ENCODE measurements at regions not wholly inside any gene's neighbourhood (a gene's known extent, or its start where the extent isn't known, plus 50 kb on each side); places are given as distances from the start of the nearest gene placed in this dataset.
"Not testable (repeated sequence)": the region's sequence is repeated elsewhere in the genome, so short reads cannot be mapped to it uniquely, and the experiment has no call there.

GRCh38 chr5:124831687-124832240, 85.3 kb upstream of the ZNF608 start:
- CTCF ChIA-PET, result interaction anchor here in 1 of 2 donors (0.7 kb wide), 2 partner anchors 13 to 17 kb away, joined by 3 read pairs; no protein-coding TSS in a partner anchor
- no peaks in the 10 kb centered on the region for H3K27me3 ChIP-seq (replicated peaks in 1 of 2; ENCODE audit: control insufficient read depth in 2 of 2, extremely low read depth in 1 of 2, insufficient read depth in 2 of 2, low read length in 1 of 2)
- no peak overlapping the region for H3K4me3 ChIP-seq (ENCODE audit: control insufficient read depth in 1 of 2, extremely low read depth in 1 of 2, low read length in 1 of 2)
- Mint-ChIP-seq H3K9me3 (peaks cover 0 to 9% (median 2%) of the 10 kb centered on the region in 3 donors), H3K4me1 (no peaks in the 10 kb centered on the region), H3K27ac (no peak overlapping the region), H3K36me3 (no peaks in the 10 kb centered on the region), H3K4me3 (no peak overlapping the region), H3K27me3 (peaks cover 0 to 9% of the 10 kb centered on the region in 2 donors)
- no peak for DNase-seq
- ATAC-seq (replicated peaks in 1 of 4), result no peak
- no peaks in the 10 kb centered on the region for H3K4me1 ChIP-seq (ENCODE audit: control insufficient read depth in 1 of 2, extremely low read depth in 1 of 2, insufficient read depth in 2 of 2, low read length in 2 of 2)
- H3K36me3 ChIP-seq (ENCODE audit: control insufficient read depth in 2 of 2, extremely low read depth in 1 of 2, insufficient read depth in 1 of 2, low read length in 1 of 2), result no peaks in the 10 kb centered on the region
- POLR2A ChIA-PET, result no interaction called here
- H3K9me3 ChIP-seq, result no peaks in the 10 kb centered on the region
- no peak overlapping the region for H3K27ac ChIP-seq (ENCODE audit: low read length)

- Mint-ChIP-seq H3K27ac (no peak overlapping the region), H3K36me3 (no peaks in the 10 kb centered on the region), H3K4me3 (no peak overlapping the region), H3K9me3 (peaks cover 0 to 9% (median 2%) of the 10 kb centered on the region in 3 donors), H3K27me3 (peaks cover 0 to 9% of the 10 kb centered on the region in 2 donors), H3K4me1 (no peaks in the 10 kb centered on the region)
- ATAC-seq (replicated peaks in 1 of 4) (no peak), DNase-seq (no peak)
- POLR2A ChIA-PET, result no interaction called here
- Histone ChIP-seq H3K27ac (ENCODE audit: low read length) (no peak overlapping the region), H3K4me1 (ENCODE audit: control insufficient read depth in 1 of 2, extremely low read depth in 1 of 2, insufficient read depth in 2 of 2, low read length in 2 of 2) (no peaks in the 10 kb centered on the region), H3K9me3 (no peaks in the 10 kb centered on the region), H3K36me3 (ENCODE audit: control insufficient read depth in 2 of 2, extremely low read depth in 1 of 2, insufficient read depth in 1 of 2, low read length in 1 of 2) (no peaks in the 10 kb centered on the region), H3K27me3 (replicated peaks in 1 of 2; ENCODE audit: control insufficient read depth in 2 of 2, extremely low read depth in 1 of 2, insufficient read depth in 2 of 2, low read length in 1 of 2) (no peaks in the 10 kb centered on the region), H3K4me3 (ENCODE audit: control insufficient read depth in 1 of 2, extremely low read depth in 1 of 2, low read length in 1 of 2) (no peak overlapping the region)
- CTCF ChIA-PET, result interaction anchor here in 1 of 2 donors (0.7 kb wide), 1 partner anchor 17 kb away, joined by 3 read pairs; no protein-coding TSS in a partner anchor
These were observed 86.1 kb upstream of the ZNF608 start for GRCh38 chr5:124832510-124832909.

GRCh38 chr5:124836314-124836713, 89.9 kb upstream of the ZNF608 start:
- H3K9me3 Mint-ChIP-seq; H3K9me3 ChIP-seq; POLR2A ChIA-PET; H3K27me3 ChIP-seq (replicated peaks in 1 of 2; ENCODE audit: control insufficient read depth in 2 of 2, extremely low read depth in 1 of 2, insufficient read depth in 2 of 2, low read length in 1 of 2); DNase-seq; CTCF ChIA-PET; ATAC-seq (replicated peaks in 1 of 4); H3K4me1 ChIP-seq (ENCODE audit: control insufficient read depth in 1 of 2, extremely low read depth in 1 of 2, insufficient read depth in 2 of 2, low read length in 2 of 2); H3K36me3 ChIP-seq (ENCODE audit: control insufficient read depth in 2 of 2, extremely low read depth in 1 of 2, insufficient read depth in 1 of 2, low read length in 1 of 2); H3K36me3 Mint-ChIP-seq; H3K4me3 ChIP-seq (ENCODE audit: control insufficient read depth in 1 of 2, extremely low read depth in 1 of 2, low read length in 1 of 2); H3K27ac Mint-ChIP-seq; H3K27ac ChIP-seq (ENCODE audit: low read length); H3K27me3 Mint-ChIP-seq; H3K4me3 Mint-ChIP-seq; H3K4me1 Mint-ChIP-seq: not testable (repeated sequence)
- no CpG with 5 or more reads among the region's 2 CpGs for WGBS (ENCODE audit: insufficient coverage)

- Histone ChIP-seq H3K4me3 (ENCODE audit: control insufficient read depth in 1 of 2, extremely low read depth in 1 of 2, low read length in 1 of 2) (no peak overlapping the region), H3K36me3 (ENCODE audit: control insufficient read depth in 2 of 2, extremely low read depth in 1 of 2, insufficient read depth in 1 of 2, low read length in 1 of 2) (no peaks in the 10 kb centered on the region), H3K27ac (ENCODE audit: low read length) (no peak overlapping the region), H3K9me3 (no peaks in the 10 kb centered on the region), H3K27me3 (replicated peaks in 1 of 2; ENCODE audit: control insufficient read depth in 2 of 2, extremely low read depth in 1 of 2, insufficient read depth in 2 of 2, low read length in 1 of 2) (no peaks in the 10 kb centered on the region), H3K4me1 (ENCODE audit: control insufficient read depth in 1 of 2, extremely low read depth in 1 of 2, insufficient read depth in 2 of 2, low read length in 2 of 2) (no peaks in the 10 kb centered on the region)
- Mint-ChIP-seq H3K4me1 (no peaks in the 10 kb centered on the region), H3K27ac (no peak overlapping the region), H3K4me3 (no peak overlapping the region), H3K9me3 (peaks cover 2 to 17% (median 3%) of the 10 kb centered on the region in 3 donors), H3K36me3 (no peaks in the 10 kb centered on the region), H3K27me3 (no peaks in the 10 kb centered on the region)
- POLR2A ChIA-PET, result no interaction called here
- ATAC-seq (replicated peaks in 1 of 4) (no peak), DNase-seq (no peak)
- CTCF ChIA-PET, result interaction anchor here in 1 of 2 donors (0.5 kb wide), 1 partner anchor 66 kb away, joined by 4 read pairs; no protein-coding TSS in a partner anchor
These were observed 93.0 kb upstream of the ZNF608 start for GRCh38 chr5:124839371-124839998.

GRCh38 chr5:124841829-124842712, 95.6 kb upstream of the ZNF608 start:
- Histone ChIP-seq H3K36me3 (ENCODE audit: control insufficient read depth in 2 of 2, extremely low read depth in 1 of 2, insufficient read depth in 1 of 2, low read length in 1 of 2) (no peaks in the 10 kb centered on the region), H3K27me3 (replicated peaks in 1 of 2; ENCODE audit: control insufficient read depth in 2 of 2, extremely low read depth in 1 of 2, insufficient read depth in 2 of 2, low read length in 1 of 2) (no peaks in the 10 kb centered on the region), H3K9me3 (no peaks in the 10 kb centered on the region), H3K4me3 (ENCODE audit: control insufficient read depth in 1 of 2, extremely low read depth in 1 of 2, low read length in 1 of 2) (no peak overlapping the region), H3K27ac (ENCODE audit: low read length) (no peak overlapping the region), H3K4me1 (ENCODE audit: control insufficient read depth in 1 of 2, extremely low read depth in 1 of 2, insufficient read depth in 2 of 2, low read length in 2 of 2) (no peaks in the 10 kb centered on the region)
- Mint-ChIP-seq H3K36me3 (no peaks in the 10 kb centered on the region), H3K4me1 (no peaks in the 10 kb centered on the region), H3K27ac (no peak overlapping the region), H3K27me3 (no peaks in the 10 kb centered on the region), H3K9me3 (peaks cover 3 to 12% (median 4%) of the 10 kb centered on the region in 3 donors), H3K4me3 (no peak overlapping the region)
- ChIA-PET CTCF (interaction anchor here in 1 of 2 donors (0.6 kb wide), 1 partner anchor 229 kb away, joined by 5 read pairs; no protein-coding TSS in a partner anchor), POLR2A (no interaction called here)
- WGBS (ENCODE audit: insufficient coverage), result 89% methylated on average over 4 of the region's 12 CpGs
- DNase-seq (no peak), ATAC-seq (replicated peaks in 1 of 4) (no peak)

- ATAC-seq (replicated peaks in 1 of 4) (no peak), DNase-seq (no peak)
- Histone ChIP-seq H3K4me1 (ENCODE audit: control insufficient read depth in 1 of 2, extremely low read depth in 1 of 2, insufficient read depth in 2 of 2, low read length in 2 of 2) (no peaks in the 10 kb centered on the region), H3K36me3 (ENCODE audit: control insufficient read depth in 2 of 2, extremely low read depth in 1 of 2, insufficient read depth in 1 of 2, low read length in 1 of 2) (no peaks in the 10 kb centered on the region), H3K27ac (ENCODE audit: low read length) (no peak overlapping the region), H3K9me3 (no peaks in the 10 kb centered on the region), H3K4me3 (ENCODE audit: control insufficient read depth in 1 of 2, extremely low read depth in 1 of 2, low read length in 1 of 2) (no peak overlapping the region), H3K27me3 (replicated peaks in 1 of 2; ENCODE audit: control insufficient read depth in 2 of 2, extremely low read depth in 1 of 2, insufficient read depth in 2 of 2, low read length in 1 of 2) (no peaks in the 10 kb centered on the region)
- no peaks in the 10 kb centered on the region for H3K27me3 Mint-ChIP-seq
- CTCF ChIA-PET, result interaction anchor here in 1 of 2 donors (0.6 kb wide), 1 partner anchor 230 kb away, joined by 5 read pairs; no protein-coding TSS in a partner anchor
- peaks cover 3 to 12% (median 4%) of the 10 kb centered on the region in 3 donors for H3K9me3 Mint-ChIP-seq
- no peak overlapping the region for H3K4me3 Mint-ChIP-seq
- H3K36me3 Mint-ChIP-seq, result no peaks in the 10 kb centered on the region
- H3K4me1 Mint-ChIP-seq, result no peaks in the 10 kb centered on the region
- POLR2A ChIA-PET, result no interaction called here
- 89% methylated on average over 8 of the region's 10 CpGs for WGBS (ENCODE audit: insufficient coverage)
- H3K27ac Mint-ChIP-seq, result no peak overlapping the region
These were observed 96.5 kb upstream of the ZNF608 start for GRCh38 chr5:124842725-124843595.

All from T-cell (primary cell).